T47D (cell line): ENCODE measurements at regions not wholly inside any gene's neighbourhood (a gene's known extent, or its start where the extent isn't known, plus 50 kb on each side); places are given as distances from the start of the nearest gene placed in this dataset.
A peak's percentile ranks its signal among the peaks of the same experiment; 100 is the strongest.

Source experiments
- DNase-seq, 2 experiments: peaks; one replicate each; pipeline versions ENCODE4 v3.0.0 to v3.0.0-alpha.2; 2011 to 2012; ENCODE audit warnings: low read depth in 1 of 2, low spot score in 1 of 2
- JUND ChIP-seq: IDR thresholded peaks from 2 replicates; pipeline ENCODE4 v1.6.1; 2012; ENCODE audit warnings: low read depth
- in situ Hi-C: cut with HindIII; loops from 2 replicates; pipeline ENCODE4 v1.10.0; 2016; ENCODE audit warnings: low sequenced_read_pairs, low pct_unique_long_range_greater_than_20kb

DNA sequence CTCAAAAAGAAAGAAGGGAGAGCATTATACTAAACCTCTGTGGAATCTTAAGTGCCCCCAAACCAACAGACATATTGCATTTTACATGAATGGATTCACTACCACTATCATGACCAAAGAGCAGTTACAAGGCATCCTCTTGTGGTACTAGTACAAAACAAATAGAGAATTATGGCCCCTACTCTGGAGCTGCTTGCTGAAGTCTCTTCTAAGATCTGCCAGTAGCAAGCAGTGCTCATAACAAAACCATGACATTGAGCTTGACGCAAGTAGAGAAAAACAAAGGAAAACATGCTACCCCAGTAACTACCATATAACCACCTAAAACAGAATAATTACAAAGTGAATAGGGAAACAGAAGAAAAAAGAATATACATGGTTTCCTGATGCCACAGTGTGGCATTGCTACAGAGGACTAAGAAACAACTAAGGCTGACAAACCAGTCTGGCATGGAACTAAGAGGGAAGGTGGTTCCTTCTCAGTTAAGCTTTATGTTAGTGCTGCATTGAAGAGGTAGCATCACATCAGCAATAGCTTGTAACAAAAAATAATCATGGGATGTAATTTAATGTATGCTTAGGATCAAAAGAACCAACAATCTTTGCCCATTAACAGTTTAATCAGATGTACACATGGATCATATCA lies 150.2 kb upstream of the AGR3 start:
- in situ Hi-C loops = no loop called here
- DNase-seq = peak; percentile 48 to 74
- no peak for TF ChIP-seq JUND

DNA sequence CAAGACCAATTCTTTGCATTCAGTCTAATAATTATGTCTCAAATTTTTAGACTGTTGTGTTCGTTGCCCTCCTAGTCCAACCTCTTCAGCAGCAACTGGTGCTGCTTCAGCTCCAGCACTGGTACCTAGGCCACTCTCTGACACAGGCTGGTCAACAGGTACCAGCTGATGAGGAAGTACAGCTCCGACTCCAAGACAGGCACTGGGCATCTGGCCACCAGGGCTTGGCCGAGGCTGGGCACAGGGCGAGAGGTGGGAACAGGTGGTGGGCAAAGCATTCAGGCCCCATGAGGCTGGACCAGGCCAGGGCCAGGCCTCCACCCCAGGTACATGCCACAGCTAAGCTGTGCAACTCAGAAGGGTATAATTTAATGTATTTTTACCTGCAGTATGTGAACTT lies 151.5 kb upstream of the AGR3 start:
- no peak for DNase-seq
- in situ Hi-C loops = no loop called here
- TF ChIP-seq JUND = no peak

DNA sequence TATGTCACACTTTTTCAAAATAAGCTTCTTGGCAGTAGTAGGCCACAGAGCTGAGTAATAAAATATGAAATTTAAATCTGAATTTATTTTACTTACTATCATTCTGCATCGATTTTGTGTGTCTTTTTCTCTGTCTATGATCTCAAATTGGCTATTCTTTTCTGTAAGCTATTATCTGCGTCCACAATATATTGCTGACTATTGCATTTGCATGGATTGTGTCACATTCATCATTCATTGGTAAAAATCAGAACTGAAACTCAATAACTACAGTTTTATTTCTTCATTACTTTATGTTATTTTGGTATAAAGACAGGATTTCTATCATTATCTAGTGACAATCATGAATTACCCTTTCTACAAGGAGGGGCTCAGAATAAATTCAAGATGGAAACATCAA lies 154.8 kb upstream of the AGR3 start:
- DNase-seq = no peak
- TF ChIP-seq JUND = no peak
- in situ Hi-C loops = no loop called here

DNA sequence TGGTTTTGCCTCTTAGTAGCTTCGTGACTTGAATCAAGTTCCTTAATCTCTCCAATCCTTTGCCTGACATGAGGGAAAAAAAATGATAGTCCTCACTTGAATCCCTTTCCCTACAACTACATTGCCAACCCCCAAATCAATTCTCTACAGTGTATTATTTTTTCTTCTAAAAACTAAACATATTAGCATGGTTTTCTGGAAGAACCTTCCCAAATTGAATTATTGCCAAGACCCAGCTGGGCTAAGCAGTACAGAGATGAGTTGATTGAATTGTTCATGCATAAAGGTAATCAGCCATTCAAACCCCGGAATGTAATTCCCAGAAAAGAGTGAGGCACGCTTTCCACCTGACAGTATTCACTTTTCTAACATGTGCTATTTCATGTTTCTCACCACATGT lies 155.6 kb upstream of the AGR3 start:
- DNase-seq = no peak
- in situ Hi-C loops = no loop called here
- TF ChIP-seq JUND = no peak

DNA sequence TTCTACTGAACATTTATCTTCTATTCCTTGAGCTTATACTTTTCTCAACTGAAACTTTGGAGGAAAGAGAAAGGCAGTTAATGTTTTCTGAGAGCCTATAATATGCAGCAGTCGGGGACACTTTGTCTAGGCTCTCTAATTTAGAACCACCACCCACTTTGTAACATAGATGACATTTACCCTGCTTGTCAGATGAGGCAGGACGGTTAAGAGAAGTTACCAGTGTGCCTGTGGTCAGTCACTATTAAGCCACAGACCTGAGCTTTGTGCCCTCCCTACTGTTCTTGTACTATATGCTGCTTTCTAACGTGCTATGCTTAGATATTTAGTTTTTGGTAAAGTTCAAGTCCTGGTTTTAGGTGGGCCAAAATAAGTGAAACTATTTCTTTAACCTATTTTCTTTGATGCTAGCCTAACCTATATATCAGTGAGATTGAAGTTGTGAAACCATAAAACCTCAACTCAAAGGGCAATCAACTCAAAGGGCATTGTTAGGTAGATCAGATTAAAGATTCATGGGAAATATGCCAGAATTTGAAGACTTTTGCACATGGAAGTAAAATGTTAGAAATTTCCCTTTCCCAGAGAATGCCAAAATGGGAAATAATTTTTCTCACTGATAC lies 156.5 kb upstream of the AGR3 start:
- no peak for TF ChIP-seq JUND
- in situ Hi-C loops = no loop called here
- no peak for DNase-seq

DNA sequence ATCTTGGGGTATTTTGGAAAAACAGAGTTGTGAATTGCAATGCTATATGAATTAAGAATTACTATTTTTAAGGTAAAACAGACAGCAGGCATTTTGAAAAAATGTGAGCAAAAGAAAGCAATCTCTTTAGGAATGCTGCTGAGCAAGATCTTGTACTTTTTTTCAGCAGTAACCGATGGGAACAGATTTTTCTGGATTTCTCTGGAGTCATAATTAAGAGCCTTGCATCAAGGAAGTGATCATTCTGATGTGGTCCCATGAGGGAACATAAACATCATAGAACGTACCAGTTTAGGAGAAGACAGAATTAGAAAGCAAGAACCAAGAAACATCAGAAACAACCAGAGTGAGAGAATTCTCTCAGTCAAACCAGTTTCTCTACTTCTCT lies 157.0 kb upstream of the AGR3 start:
- in situ Hi-C loops = no loop called here
- no peak for TF ChIP-seq JUND
- peak in 1 of 2 experiments; percentile 39 for DNase-seq

DNA sequence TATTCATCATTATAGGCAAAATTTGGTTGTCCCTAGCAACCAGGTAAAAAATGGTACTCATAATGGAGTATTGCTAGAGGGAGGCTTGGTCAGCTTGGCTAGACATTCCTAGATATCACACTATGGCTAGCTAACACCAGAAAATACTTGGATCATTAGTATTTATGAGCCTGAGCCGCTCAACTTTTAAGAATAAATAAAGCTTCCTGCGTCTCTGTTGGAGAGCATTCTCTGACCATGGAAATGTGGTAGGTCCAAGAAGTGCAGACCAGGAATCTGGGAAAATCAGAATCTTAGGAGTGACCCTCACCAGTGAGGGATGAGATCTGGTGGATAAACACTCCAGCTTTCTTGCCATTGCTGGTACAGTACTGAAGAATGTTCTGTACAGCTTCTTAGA lies 157.6 kb upstream of the AGR3 start:
- no peak for DNase-seq
- TF ChIP-seq JUND = no peak
- in situ Hi-C loops = no loop called here

DNA sequence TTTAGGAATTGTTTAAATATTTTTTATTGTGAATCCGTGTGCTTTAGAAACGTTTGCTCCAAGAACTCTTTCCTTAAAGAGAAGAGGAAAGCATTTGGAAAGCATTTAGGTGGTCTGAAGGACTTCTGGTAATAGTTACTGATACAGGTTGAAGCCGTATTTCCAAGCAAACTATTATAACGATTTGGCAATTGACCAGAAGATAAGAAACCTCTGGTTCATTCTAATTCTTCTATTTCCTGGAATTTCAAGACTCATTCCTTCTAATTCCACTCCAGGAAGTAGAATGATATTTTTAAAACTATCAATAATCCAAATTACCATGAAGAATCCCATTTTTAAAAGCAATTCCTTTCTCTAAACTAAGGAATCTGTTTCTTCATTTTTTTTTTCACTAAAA lies 158.9 kb upstream of the AGR3 start:
- no peak for DNase-seq
- TF ChIP-seq JUND = no peak
- in situ Hi-C loops = no loop called here

DNA sequence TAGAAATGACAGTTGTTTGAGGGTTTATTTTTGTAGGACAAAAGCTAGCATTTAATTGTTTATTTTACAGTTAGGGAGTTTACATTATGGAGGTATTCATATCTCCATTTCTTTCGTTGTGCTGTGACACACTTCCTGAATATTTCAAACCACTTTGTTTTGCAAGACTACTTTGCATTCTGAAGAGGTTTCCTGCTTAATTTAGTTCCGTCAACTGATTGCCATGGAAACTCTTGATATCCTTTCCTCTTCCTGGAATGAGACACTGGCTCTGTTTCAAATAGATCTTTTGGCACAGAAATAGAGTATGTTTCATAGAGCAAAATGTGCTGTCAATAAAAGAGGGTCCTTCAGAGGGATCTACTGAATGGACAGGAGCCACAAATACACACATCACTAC lies 159.5 kb upstream of the AGR3 start:
- DNase-seq = no peak
- in situ Hi-C loops = no loop called here
- TF ChIP-seq JUND = no peak

DNA sequence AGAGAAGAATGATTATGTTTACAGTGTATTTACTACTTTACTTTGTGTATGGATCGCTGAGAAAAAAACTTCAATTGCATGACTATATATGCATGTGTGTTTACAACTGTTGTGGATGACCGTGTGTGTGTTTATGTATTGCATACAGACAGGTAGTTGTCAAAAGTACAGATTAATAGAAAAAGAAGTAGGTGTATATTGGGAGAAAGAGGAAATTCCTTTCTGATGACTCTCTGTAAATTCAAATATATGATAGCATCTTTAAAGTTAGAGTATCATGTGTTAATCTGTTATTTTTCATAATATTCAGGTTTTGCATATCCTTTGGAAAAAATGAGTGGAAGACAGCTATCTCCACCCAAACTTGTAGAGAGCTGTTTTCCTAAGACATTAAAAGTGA lies 160.4 kb upstream of the AGR3 start:
- TF ChIP-seq JUND = no peak
- no peak for DNase-seq
- in situ Hi-C loops = no loop called here

DNA sequence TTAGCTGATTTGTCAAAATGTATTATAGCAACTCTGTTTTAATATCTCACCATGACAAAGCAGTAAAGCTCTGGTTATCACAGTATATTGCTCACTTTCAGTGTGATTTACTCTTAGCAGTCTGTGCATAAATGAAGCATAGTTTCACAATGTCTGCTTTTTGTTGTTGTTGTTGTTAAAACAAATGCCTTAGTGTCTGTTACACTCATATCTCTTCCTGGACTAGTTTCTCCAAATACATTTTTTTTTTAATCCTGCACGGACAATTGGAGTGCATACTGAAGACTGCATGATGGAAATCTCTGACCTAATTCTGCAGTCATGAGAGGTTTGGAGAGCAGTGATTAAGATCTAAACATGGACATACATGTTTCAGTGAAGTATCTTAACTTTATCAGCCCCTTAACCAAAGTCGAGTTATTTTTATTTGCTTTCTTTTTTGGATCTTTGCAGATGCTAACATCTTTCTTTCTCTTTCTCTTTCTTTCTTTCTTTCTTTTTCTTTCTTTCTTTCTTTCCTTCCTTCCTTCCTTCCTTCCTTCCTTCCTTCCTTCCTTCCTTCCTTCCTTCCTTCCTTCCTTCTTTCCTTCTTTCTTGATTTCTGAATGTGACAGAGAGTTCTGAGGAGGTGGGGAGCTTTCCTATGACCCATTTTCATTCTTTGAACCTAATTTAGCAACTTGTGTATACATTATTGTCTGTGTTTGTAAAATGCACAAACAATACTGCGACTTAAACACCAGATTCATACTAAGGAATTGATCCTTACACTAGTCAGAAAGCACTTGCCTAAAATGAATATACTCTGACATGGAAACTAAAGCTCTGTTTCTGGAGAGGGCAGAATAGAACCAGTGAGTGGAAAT lies 161.5 kb upstream of the AGR3 start:
- DNase-seq = no peak
- no peak for TF ChIP-seq JUND
- in situ Hi-C loops = no loop called here

DNA sequence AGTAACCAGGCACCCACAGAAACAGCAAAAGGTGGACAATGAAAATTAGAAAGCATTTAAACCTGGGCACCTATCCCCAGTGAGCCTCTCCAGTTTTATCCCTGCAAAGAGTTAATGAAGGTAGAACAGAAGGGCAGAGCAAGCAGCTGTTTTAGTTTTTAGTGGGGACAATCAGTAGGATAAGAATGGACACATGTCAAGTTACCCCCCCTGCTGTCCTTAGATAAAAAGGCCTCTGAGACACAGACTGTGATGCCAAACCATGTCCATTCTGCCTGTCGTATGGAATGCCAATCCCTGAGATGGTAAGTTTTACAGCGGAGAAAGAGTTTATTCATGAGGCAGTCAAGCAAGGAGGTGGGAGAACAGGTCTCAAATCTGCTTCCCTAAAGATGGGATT lies 162.6 kb upstream of the AGR3 start:
- no peak for DNase-seq
- TF ChIP-seq JUND = no peak
- in situ Hi-C loops = no loop called here

DNA sequence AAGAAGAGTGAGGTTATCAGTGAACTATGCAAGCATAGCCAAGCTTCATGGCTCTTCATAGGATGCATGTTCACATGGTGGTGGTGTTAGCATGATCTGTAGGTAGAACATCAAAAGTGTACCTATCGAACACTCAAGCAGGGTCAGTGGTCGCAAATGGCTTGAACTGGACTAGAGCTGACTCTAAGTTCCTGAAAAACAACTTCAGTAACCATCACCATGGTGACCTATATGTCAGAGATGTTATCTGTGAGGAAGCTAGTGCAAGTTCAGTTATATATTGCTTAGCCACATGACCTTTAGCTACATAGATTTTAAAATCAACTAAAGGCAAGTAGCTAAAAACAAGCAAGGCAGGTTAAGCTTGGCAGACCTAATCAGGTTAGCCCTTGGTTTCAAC lies 163.1 kb upstream of the AGR3 start:
- DNase-seq = no peak
- in situ Hi-C loops = no loop called here
- no peak for TF ChIP-seq JUND
